Esophagus squamous epithelium (tissue), 5 donors: ENCODE measurements at regions not wholly inside any gene's neighbourhood (a gene's known extent, or its start where the extent isn't known, plus 50 kb on each side); places are given as distances from the start of the nearest gene placed in this dataset.

ENCODE experiments used
- DNase-seq: peaks from one replicate; lab custom pipeline; 2025; lab: John Stamatoyannopoulos, UW
- H3K27ac ChIP-seq, 4 donors: fragments of 200-600 bp; sonication (generic); one replicate each; pipeline ENCODE4 v1.5.1; 2016 to 2019; ENCODE audit warnings: mild to moderate bottlenecking in 1 of 4
- H3K27me3 ChIP-seq, 4 donors: fragments of 200-600 bp; sonication (generic); 1 replicate in 3 of 4; 2 replicates in 1 of 4; pipeline versions ENCODE4 v1.5.1 to v1.6.0; 2017 to 2021; ENCODE audit warnings: antibody characterized with exemption in 1 of 4
- H3K36me3 ChIP-seq, 3 donors: fragments of 200-600 bp; sonication (generic); one replicate each; pipeline ENCODE4 v1.5.1; 2016 to 2019
- H3K4me1 ChIP-seq, 3 donors: fragments of 200-600 bp; sonication (generic); one replicate each; pipeline ENCODE4 v1.5.1; 2017 to 2019
- H3K4me3 ChIP-seq, 4 donors: fragments of 200-600 bp; sonication (generic); 1 replicate in 3 of 4; 2 replicates in 1 of 4; pipeline ENCODE4 v1.5.1; 2016 to 2019; ENCODE audit warnings: mild to moderate bottlenecking in 2 of 4, moderate library complexity in 1 of 4
- H3K9me3 ChIP-seq, 3 donors: fragments of 200-600 bp; sonication (generic); one replicate each; pipeline ENCODE4 v1.5.1; 2016 to 2019
- POLR2A ChIP-seq, 4 donors: fragments of 450-650 bp; IDR thresholded peaks; one replicate each; pipeline ENCODE4 v1.6.1; 2017; ENCODE audit warnings: antibody characterized with exemption in 4 of 4, mild to moderate bottlenecking in 4 of 4, moderate library complexity in 3 of 4
- WGBS, 2 donors: methylation state at CpG; one replicate each; pipeline ENCODE4 v1.1.5; 2018; 5-methylcytosine and 5-hydroxymethylcytosine counted together
- intact Hi-C: fragments of 100-400 bp; cut with DNase I; formaldehyde crosslinking; loops from one replicate; pipeline ENCODE4 v1.15.0; 2022
- TF ChIP-seq, protein P1 (sequence below), 6 experiments: fragments of 450-650 bp in 4 of 6; fragments of 200-600 bp in 2 of 6; sonication (generic) in 2 of 6; IDR thresholded peaks; one replicate each; pipeline ENCODE4 v1.5.1; 2016 to 2019; ENCODE audit warnings: antibody characterized with exemption in 6 of 6, mild to moderate bottlenecking in 4 of 6, moderate library complexity in 4 of 6
- donor health status: DM: yes; HTN: yes; CAD: no.

- TF ChIP-seq, protein P1, sequence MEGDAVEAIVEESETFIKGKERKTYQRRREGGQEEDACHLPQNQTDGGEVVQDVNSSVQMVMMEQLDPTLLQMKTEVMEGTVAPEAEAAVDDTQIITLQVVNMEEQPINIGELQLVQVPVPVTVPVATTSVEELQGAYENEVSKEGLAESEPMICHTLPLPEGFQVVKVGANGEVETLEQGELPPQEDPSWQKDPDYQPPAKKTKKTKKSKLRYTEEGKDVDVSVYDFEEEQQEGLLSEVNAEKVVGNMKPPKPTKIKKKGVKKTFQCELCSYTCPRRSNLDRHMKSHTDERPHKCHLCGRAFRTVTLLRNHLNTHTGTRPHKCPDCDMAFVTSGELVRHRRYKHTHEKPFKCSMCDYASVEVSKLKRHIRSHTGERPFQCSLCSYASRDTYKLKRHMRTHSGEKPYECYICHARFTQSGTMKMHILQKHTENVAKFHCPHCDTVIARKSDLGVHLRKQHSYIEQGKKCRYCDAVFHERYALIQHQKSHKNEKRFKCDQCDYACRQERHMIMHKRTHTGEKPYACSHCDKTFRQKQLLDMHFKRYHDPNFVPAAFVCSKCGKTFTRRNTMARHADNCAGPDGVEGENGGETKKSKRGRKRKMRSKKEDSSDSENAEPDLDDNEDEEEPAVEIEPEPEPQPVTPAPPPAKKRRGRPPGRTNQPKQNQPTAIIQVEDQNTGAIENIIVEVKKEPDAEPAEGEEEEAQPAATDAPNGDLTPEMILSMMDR (IDR thresholded peaks at IDR 0.05): no peak
These were observed 183.8 kb upstream of the CNTN1 start for GRCh38 chr12:40508421-40508820.

GRCh38 chr12:40511341-40511740 is 180.9 kb upstream of the CNTN1 start:
- H3K9me3 ChIP-seq: no peaks in the 10 kb centered on the region
- H3K36me3 ChIP-seq: no peaks in the 10 kb centered on the region
- H3K27ac ChIP-seq: no peak overlapping the region
- 57 to 61% methylated on average over 5 of the region's 5 CpGs for WGBS, 2 donors
- TF ChIP-seq POLR2A (IDR thresholded peaks at IDR 0.05): no peak
- TF ChIP-seq, protein P1 (IDR thresholded peaks at IDR 0.05): no peak
- intact Hi-C loops: no loop called here
- H3K27me3 ChIP-seq: no peaks in the 10 kb centered on the region
- DNase-seq: no peak
- no peaks in the 10 kb centered on the region for H3K4me1 ChIP-seq
- H3K4me3 ChIP-seq: no peak overlapping the region

More at GRCh38 chr12:40508421-40508820, 183.8 kb upstream of the CNTN1 start:
- Histone ChIP-seq H3K36me3 (no peaks in the 10 kb centered on the region), H3K4me1 (no peaks in the 10 kb centered on the region), H3K4me3 (no peak overlapping the region), H3K27ac (no peak overlapping the region), H3K9me3 (no peaks in the 10 kb centered on the region), H3K27me3 (no peaks in the 10 kb centered on the region)
- DNase-seq: no peak
- 11 to 14% methylated on average over 1 of the region's 1 CpG for WGBS, 2 donors
- intact Hi-C loops: no loop called here

DNA sequence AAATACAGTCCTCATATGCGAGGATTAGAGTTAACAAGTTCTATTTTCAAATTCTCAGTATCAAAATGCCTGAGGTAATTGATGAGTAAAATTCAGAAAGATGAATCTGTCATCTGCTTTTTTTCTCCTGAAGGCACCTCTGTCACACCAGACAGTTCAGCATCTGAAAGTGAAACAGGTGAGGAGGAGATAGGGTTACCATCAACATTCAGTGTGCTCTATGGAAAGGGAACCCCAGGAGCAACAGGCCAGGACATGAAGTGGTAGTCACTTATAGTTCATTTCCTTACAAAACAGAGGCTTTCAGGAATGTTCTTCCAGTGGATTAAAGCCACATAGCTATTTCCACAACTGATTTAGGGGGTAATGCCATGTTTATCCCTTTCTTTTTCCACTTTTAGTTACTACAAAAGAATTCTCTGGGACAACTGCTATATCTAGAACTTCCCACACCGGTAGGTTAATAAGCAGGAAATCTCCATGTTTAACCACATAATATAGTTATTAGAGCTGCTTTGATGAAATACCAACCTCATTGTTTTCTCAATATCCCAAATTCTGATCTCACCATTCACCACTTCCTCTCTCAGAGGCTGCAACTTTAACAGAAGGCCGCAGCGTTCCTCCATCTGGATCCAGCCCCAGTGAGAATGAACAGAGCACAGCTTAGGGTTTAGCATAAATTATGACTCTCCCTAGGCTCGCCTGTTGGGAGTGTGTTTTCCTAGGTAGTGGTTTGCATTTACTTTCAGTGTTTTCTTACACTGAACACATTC is 177.0 kb upstream of the CNTN1 start:
- H3K27me3 ChIP-seq: no peaks in the 10 kb centered on the region
- intact Hi-C loops: no loop called here
- whole genome bisulfite sequencing, 2 donors: 37 to 38% methylated on average over 5 of the region's 5 CpGs
- no peaks in the 10 kb centered on the region for H3K4me1 ChIP-seq
- no peak for DNase-seq
- H3K36me3 ChIP-seq: no peaks in the 10 kb centered on the region
- TF ChIP-seq POLR2A (IDR thresholded peaks at IDR 0.05): no peak
- TF ChIP-seq, protein P1 (IDR thresholded peaks at IDR 0.05): no peak
- H3K4me3 ChIP-seq: no peak overlapping the region
- no peaks in the 10 kb centered on the region for H3K9me3 ChIP-seq
- no peak overlapping the region for H3K27ac ChIP-seq

DNA sequence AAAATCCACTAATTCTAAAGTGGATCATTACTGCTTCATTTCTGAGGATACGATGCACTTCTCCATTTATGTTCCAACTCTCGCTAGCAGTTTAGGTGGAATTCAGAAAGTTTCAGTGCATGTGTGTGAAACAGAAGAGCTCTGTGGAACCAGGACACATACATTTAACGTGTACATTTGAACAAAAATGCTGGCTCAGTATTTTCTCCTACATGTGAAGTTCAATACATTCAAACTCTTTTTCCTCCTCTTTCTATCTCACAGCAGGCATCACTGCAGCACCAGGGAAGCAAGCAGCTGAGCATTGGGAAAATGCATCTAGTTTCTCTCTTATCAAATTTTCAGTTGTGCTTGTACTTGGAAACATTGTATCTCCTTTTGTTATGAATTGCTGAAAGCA is 169.4 kb upstream of the CNTN1 start:
- H3K4me1 ChIP-seq: no peaks in the 10 kb centered on the region
- WGBS, 2 donors: 86 to 87% methylated on average over 3 of the region's 3 CpGs
- H3K27ac ChIP-seq: no peak overlapping the region
- TF ChIP-seq POLR2A (IDR thresholded peaks at IDR 0.05): no peak
- TF ChIP-seq, protein P1 (IDR thresholded peaks at IDR 0.05): no peak
- H3K36me3 ChIP-seq: no peaks in the 10 kb centered on the region
- no peak overlapping the region for H3K4me3 ChIP-seq
- H3K27me3 ChIP-seq: no peaks in the 10 kb centered on the region
- H3K9me3 ChIP-seq: no peaks in the 10 kb centered on the region
- no peak for DNase-seq
- intact Hi-C loops: no loop called here

DNA sequence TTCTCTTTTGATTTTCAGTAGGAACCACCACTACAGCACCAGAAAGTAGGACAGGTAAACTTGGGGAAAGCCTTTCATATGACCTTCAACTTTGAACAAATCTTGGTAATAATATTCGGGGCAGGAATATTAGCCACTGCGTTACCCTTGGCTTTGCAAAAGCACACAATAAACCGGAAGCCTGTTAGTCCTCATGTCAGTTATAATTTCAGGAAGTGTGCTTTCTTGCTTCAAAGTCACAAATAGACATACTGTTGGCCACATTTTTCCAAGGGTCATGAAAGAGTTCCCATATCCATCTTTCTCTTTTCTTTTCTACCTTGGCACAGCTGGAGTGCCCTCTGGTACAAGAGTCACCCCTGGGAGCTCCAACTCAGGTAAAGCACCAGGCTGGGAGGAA is 167.2 kb upstream of the CNTN1 start:
- WGBS, 2 donors: 69 to 76% methylated on average over 3 of the region's 3 CpGs
- no peak for DNase-seq
- intact Hi-C loops: no loop called here

More for the DNA sequence above, 167.2 kb upstream of the CNTN1 start:
- Histone ChIP-seq H3K4me1 (no peaks in the 10 kb centered on the region), H3K4me3 (no peak overlapping the region), H3K27me3 (no peaks in the 10 kb centered on the region), H3K27ac (no peak overlapping the region), H3K9me3 (no peaks in the 10 kb centered on the region), H3K36me3 (no peaks in the 10 kb centered on the region)
- no peak for TF ChIP-seq POLR2A (IDR thresholded peaks at IDR 0.05)
- TF ChIP-seq, protein P1 (IDR thresholded peaks at IDR 0.05): no peak
